Suprapubic skin (tissue), 4 donors: ENCODE measurements at regions not wholly inside any gene's neighbourhood (a gene's known extent, or its start where the extent isn't known, plus 50 kb on each side); places are given as distances from the start of the nearest gene placed in this dataset.
"Not testable (repeated sequence)": the region's sequence is repeated elsewhere in the genome, so short reads cannot be mapped to it uniquely, and the experiment has no call there.

ENCODE experiments used
- DNase-seq, 2 donors: peaks; one replicate each; pipeline ENCODE4 v3.0.0-alpha.2; 2019; ENCODE audit warnings: low spot score in 2 of 2
- H3K27ac ChIP-seq: fragments of 200-600 bp; sonication (generic); one replicate; pipeline ENCODE4 v1.5.1; 2019
- H3K27me3 ChIP-seq: fragments of 200-600 bp; sonication (generic); one replicate; pipeline ENCODE4 v1.5.1; 2019
- H3K36me3 ChIP-seq: fragments of 200-600 bp; sonication (generic); one replicate; pipeline ENCODE4 v1.5.1; 2019
- H3K4me1 ChIP-seq: fragments of 200-600 bp; sonication (generic); one replicate; pipeline ENCODE4 v1.5.1; 2019
- H3K4me3 ChIP-seq: fragments of 200-600 bp; sonication (generic); one replicate; pipeline ENCODE4 v1.5.1; 2019; ENCODE audit warnings: mild to moderate bottlenecking
- H3K9me3 ChIP-seq: fragments of 200-600 bp; sonication (generic); one replicate; pipeline ENCODE4 v1.5.1; 2019
- EP300 ChIP-seq: sonication (generic); formaldehyde crosslinking; IDR thresholded peaks from one replicate; pipeline ENCODE4 v1.6.1; 2017; ENCODE audit warnings: antibody characterized with exemption
- POLR2A ChIP-seq, 2 donors: fragments of 450-650 bp; IDR thresholded peaks; one replicate each; pipeline ENCODE4 v1.6.1; 2017; ENCODE audit warnings: antibody characterized with exemption in 2 of 2, mild to moderate bottlenecking in 2 of 2, moderate library complexity in 2 of 2
- POLR2AphosphoS5 ChIP-seq, 3 donors: sonication (generic); formaldehyde crosslinking; IDR thresholded peaks; one replicate each; pipeline ENCODE4 v1.6.1; 2017; ENCODE audit warnings: antibody characterized with exemption in 3 of 3
- WGBS: methylation state at CpG from one replicate; pipeline ENCODE4 v1.1.5; 2018; 5-methylcytosine and 5-hydroxymethylcytosine counted together
- TF ChIP-seq, protein P1 (sequence below), 2 donors: fragments of 200-600 bp in 1 of 2; fragments of 450-650 bp in 1 of 2; sonication (generic) in 1 of 2; IDR thresholded peaks; one replicate each; pipeline ENCODE4 v1.5.1; 2016 to 2019; ENCODE audit warnings: antibody characterized with exemption in 2 of 2, mild to moderate bottlenecking in 1 of 2, moderate library complexity in 1 of 2

- Histone ChIP-seq H3K27me3 (no peaks in the 10 kb centered on the region), H3K9me3 (no peaks in the 10 kb centered on the region), H3K4me3 (no peak overlapping the region), H3K4me1 (peaks cover 4% of the 10 kb centered on the region), H3K27ac (no peak overlapping the region), H3K36me3 (no peaks in the 10 kb centered on the region)
- TF ChIP-seq, protein P1, sequence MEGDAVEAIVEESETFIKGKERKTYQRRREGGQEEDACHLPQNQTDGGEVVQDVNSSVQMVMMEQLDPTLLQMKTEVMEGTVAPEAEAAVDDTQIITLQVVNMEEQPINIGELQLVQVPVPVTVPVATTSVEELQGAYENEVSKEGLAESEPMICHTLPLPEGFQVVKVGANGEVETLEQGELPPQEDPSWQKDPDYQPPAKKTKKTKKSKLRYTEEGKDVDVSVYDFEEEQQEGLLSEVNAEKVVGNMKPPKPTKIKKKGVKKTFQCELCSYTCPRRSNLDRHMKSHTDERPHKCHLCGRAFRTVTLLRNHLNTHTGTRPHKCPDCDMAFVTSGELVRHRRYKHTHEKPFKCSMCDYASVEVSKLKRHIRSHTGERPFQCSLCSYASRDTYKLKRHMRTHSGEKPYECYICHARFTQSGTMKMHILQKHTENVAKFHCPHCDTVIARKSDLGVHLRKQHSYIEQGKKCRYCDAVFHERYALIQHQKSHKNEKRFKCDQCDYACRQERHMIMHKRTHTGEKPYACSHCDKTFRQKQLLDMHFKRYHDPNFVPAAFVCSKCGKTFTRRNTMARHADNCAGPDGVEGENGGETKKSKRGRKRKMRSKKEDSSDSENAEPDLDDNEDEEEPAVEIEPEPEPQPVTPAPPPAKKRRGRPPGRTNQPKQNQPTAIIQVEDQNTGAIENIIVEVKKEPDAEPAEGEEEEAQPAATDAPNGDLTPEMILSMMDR (IDR thresholded peaks at IDR 0.05): no peak
- TF ChIP-seq POLR2A (IDR thresholded peaks at IDR 0.05): no peak
- no peak for TF ChIP-seq POLR2AphosphoS5 (IDR thresholded peaks at IDR 0.05)
- TF ChIP-seq EP300: no peak
- DNase-seq: no peak
- WGBS: 60% methylated on average over 4 of the region's 4 CpGs
Observed at GRCh38 chr11:103736315-103737036, 300.0 kb upstream of the DDI1 start.

DNA sequence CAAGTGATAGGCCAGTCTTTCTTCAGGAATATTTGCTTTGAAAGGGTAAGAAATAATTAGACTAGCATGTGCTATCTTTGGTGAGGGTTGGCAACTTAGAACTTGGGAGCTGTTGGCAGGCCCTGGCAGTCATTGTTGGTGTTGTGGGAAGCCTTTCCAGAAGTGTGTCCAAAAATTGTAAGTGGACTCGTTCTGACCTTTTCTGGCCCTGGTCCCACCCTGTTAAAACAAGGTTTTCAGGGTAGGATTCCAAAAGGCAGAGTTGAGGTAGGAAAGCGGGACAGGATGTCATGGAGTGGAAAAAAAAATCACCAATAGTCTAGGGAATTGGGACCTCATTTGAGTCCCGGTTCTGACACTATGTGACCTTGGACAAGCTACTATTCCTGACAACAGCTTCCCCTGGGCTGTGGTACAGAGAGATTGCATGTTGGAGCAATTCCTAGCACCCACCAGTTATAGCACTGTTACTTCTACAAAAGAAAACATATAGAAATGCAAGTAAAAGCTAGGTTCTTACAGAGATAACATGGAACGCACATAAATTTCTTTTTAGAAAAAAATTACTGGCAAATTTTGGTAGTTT, 299.3 kb upstream of the DDI1 start:
- Histone ChIP-seq H3K27me3 (no peaks in the 10 kb centered on the region), H3K4me1 (peaks cover 4% of the 10 kb centered on the region), H3K36me3 (no peaks in the 10 kb centered on the region), H3K27ac (no peak overlapping the region), H3K9me3 (no peaks in the 10 kb centered on the region), H3K4me3 (no peak overlapping the region)
- no peak for DNase-seq
- WGBS: 51% methylated on average over 4 of the region's 4 CpGs
- no peak for TF ChIP-seq EP300
- TF ChIP-seq, protein P1 (IDR thresholded peaks at IDR 0.05): no peak
- TF ChIP-seq POLR2A (IDR thresholded peaks at IDR 0.05): no peak
- TF ChIP-seq POLR2AphosphoS5 (IDR thresholded peaks at IDR 0.05): no peak

GRCh38 chr11:103737747-103738146, 298.7 kb upstream of the DDI1 start:
- H3K4me3 ChIP-seq: no peak overlapping the region
- WGBS: 58% methylated on average over 3 of the region's 3 CpGs
- H3K27ac ChIP-seq: no peak overlapping the region
- H3K36me3 ChIP-seq: no peaks in the 10 kb centered on the region
- TF ChIP-seq, protein P1 (IDR thresholded peaks at IDR 0.05): no peak
- TF ChIP-seq EP300 (no peak), POLR2A (IDR thresholded peaks at IDR 0.05) (no peak), POLR2AphosphoS5 (IDR thresholded peaks at IDR 0.05) (no peak)
- peaks cover 4% of the 10 kb centered on the region for H3K4me1 ChIP-seq
- no peaks in the 10 kb centered on the region for H3K27me3 ChIP-seq
- H3K9me3 ChIP-seq: no peaks in the 10 kb centered on the region
- no peak for DNase-seq

- H3K36me3 ChIP-seq, H3K9me3 ChIP-seq, H3K4me1 ChIP-seq, DNase-seq, H3K27ac ChIP-seq, H3K27me3 ChIP-seq: not testable (repeated sequence)
- 56% methylated on average over 15 of the region's 18 CpGs for WGBS
- peak overlapping the region; percentile 7 for H3K4me3 ChIP-seq
Observed at GRCh38 chr11:103739074-103739796, 297.2 kb upstream of the DDI1 start.

DNA sequence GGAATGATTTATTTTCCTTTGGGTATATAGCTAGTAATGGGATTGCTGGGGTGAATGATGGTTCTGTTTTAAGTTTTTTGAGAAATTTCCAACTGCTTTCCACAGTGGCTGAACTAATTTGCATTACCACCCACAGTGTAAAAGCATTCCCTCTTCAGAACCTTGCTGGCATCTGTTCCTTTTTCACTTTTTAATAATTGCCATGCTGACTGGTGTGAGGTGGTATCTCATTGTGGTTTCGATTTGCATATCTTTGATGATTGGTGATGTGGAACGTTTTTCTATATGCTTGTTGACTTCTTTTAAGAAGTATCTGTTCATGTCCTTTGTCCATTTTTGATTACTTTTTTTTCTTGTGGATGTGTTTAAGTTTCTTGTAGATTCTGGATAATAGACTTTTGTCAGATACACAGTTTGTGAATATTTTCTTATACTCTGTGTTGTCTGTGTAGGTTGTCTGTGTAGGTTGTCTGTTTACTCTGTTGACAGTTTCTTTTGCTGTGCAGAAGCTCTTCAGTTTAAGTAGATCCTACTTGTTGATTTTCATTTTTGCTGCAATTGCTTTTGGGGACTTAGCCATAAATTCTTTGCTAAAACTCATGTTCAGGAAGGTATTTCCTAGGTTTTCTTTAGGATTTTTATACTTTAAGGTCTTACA, 291.8 kb upstream of the DDI1 start:
- Histone ChIP-seq H3K4me3 (no peak overlapping the region), H3K9me3 (peaks cover 4% of the 10 kb centered on the region), H3K36me3 (no peaks in the 10 kb centered on the region), H3K27ac (no peak overlapping the region), H3K4me1 (no peaks in the 10 kb centered on the region), H3K27me3 (no peaks in the 10 kb centered on the region)
- DNase-seq: no peak
- WGBS: 72% methylated on average over 2 of the region's 2 CpGs
- TF ChIP-seq, protein P1 (IDR thresholded peaks at IDR 0.05): no peak
- TF ChIP-seq POLR2A (IDR thresholded peaks at IDR 0.05): no peak
- TF ChIP-seq EP300: no peak
- no peak for TF ChIP-seq POLR2AphosphoS5 (IDR thresholded peaks at IDR 0.05)
